HEK293 (cell line): ENCODE measurements at regions not wholly inside any gene's neighbourhood (a gene's known extent, or its start where the extent isn't known, plus 50 kb on each side); places are given as distances from the start of the nearest gene placed in this dataset.

Source experiments
- CTCF ChIP-seq: fragments of 450-650 bp; formaldehyde crosslinking; IDR thresholded peaks from 2 replicates; pipeline ENCODE4 v1.5.1; 2016; ENCODE audit warnings: missing biosample characterization, missing genetic modification characterization
- EGR2 ChIP-seq: fragments of 450-650 bp; formaldehyde crosslinking; IDR thresholded peaks from 2 replicates; pipeline ENCODE4 v1.5.1; 2016; ENCODE audit warnings: low read depth, missing biosample characterization, missing genetic modification characterization
- ELK4 ChIP-seq: IDR thresholded peaks from 2 replicates; pipeline ENCODE4 v1.6.1; 2011; ENCODE audit warnings: mild to moderate bottlenecking, low read depth, low read length, borderline replicate concordance
- KLF10 ChIP-seq: fragments of 450-650 bp; IDR thresholded peaks from 2 replicates; pipeline ENCODE4 v1.5.1; 2018; ENCODE audit warnings: missing biosample characterization, mild to moderate bottlenecking, missing genetic modification characterization
- KLF8 ChIP-seq: fragments of 450-650 bp; formaldehyde crosslinking; IDR thresholded peaks from 2 replicates; pipeline ENCODE4 v1.5.1; 2016; ENCODE audit warnings: missing biosample characterization, missing genetic modification characterization
- PBX3 ChIP-seq: sonication (generic); formaldehyde crosslinking; IDR thresholded peaks from 2 replicates; pipeline ENCODE4 v1.8.1; 2022; ENCODE audit warnings: mild to moderate bottlenecking, moderate library complexity, missing genetic modification reagents
- PRDM4 ChIP-seq: fragments of 450-650 bp; formaldehyde crosslinking; IDR thresholded peaks from 2 replicates; pipeline ENCODE4 v1.5.1; 2017; ENCODE audit warnings: missing biosample characterization, missing genetic modification characterization
- REST ChIP-seq: fragments of 450-650 bp; formaldehyde crosslinking; IDR thresholded peaks from 2 replicates; pipeline ENCODE4 v1.5.1; 2016; ENCODE audit warnings: missing biosample characterization, missing genetic modification characterization
- TRIM28 ChIP-seq: IDR thresholded peaks from 2 replicates; pipeline ENCODE4 v1.6.1; 2011; ENCODE audit warnings: low read length, control low read depth, borderline replicate concordance
- ZFP41 ChIP-seq: fragments of 450-650 bp; formaldehyde crosslinking; IDR thresholded peaks from 2 replicates; pipeline ENCODE4 v1.5.1; 2016; ENCODE audit warnings: missing biosample characterization, missing genetic modification characterization, borderline replicate concordance
- ZNF174 ChIP-seq: fragments of 450-650 bp; formaldehyde crosslinking; IDR thresholded peaks from 2 replicates; pipeline ENCODE4 v1.5.0; 2017; ENCODE audit warnings: missing biosample characterization, mild to moderate bottlenecking, missing genetic modification characterization
- ZNF311 ChIP-seq: fragments of 450-650 bp; formaldehyde crosslinking; IDR thresholded peaks from 2 replicates; pipeline ENCODE4 v1.5.1; 2017; ENCODE audit warnings: missing biosample characterization, missing genetic modification characterization, borderline replicate concordance
- ZNF623 ChIP-seq: fragments of 450-650 bp; formaldehyde crosslinking; IDR thresholded peaks from 2 replicates; pipeline ENCODE4 v1.5.1; 2016; ENCODE audit warnings: missing biosample characterization, missing genetic modification characterization

- no peak for TF ChIP-seq CTCF (tag by site-specific recombination)
- TF ChIP-seq KLF8: no peak
- no peak for TF ChIP-seq TRIM28
- TF ChIP-seq ELK4: no peak
- TF ChIP-seq PBX3 (CRISPR knock-in tag): no peak
- TF ChIP-seq KLF10 (tag by site-specific recombination): no peak
- TF ChIP-seq ZFP41: no peak
- TF ChIP-seq ZNF623 (tag by site-specific recombination): no peak
- no peak for TF ChIP-seq ZNF174 (tag by site-specific recombination)
- no peak for TF ChIP-seq ZNF311 (tag by site-specific recombination)
- no peak for TF ChIP-seq PRDM4 (tag by site-specific recombination)
- no peak for TF ChIP-seq EGR2 (tag by site-specific recombination)
- no peak for TF ChIP-seq REST (tag by site-specific recombination)
These were observed 338.1 kb downstream of the DMRT2 start for GRCh38 chr9:1388216-1388615.
